ENCODE measurements at regions not wholly inside any gene's neighbourhood (a gene's known extent, or its start where the extent isn't known, plus 50 kb on each side); places are given as distances from the start of the nearest gene placed in this dataset.

DNA sequence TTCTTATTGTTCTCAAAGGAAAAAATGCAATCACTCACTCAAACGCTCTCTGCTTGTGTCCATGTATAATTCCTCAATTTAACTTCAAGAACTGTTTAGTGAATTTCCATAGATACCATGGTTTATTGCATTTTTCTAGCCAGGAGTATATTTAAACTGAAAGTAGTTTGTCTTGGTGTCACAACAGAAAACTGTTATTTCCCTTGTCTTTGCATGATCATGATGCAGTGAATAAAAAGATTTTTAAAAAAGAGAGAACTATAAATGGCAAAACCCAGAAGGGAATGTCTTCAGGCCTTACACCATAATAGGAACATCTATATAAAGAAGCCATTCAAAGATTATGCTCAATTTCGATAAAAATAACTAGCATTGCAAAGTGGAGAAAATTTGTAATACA lies 523.5 kb upstream of the ADGRL4 start:
- Histone ChIP-seq H3K4me3 (ENCODE audit: insufficient read length, low read depth) (no peak overlapping the region), H3K4me1 (ENCODE audit: insufficient read depth, insufficient read length) (no peaks in the 10 kb centered on the region), H3K9ac (ENCODE audit: insufficient read length, low read depth) (no peak overlapping the region), H3K27me3 (ENCODE audit: insufficient read depth, insufficient read length) (no peaks in the 10 kb centered on the region), H3K36me3 (ENCODE audit: insufficient read depth, insufficient read length, low read length) (no peaks in the 10 kb centered on the region), H3K9me3 (ENCODE audit: insufficient read depth, low read length) (no peaks in the 10 kb centered on the region)
- no peak for TF ChIP-seq YY1 (IDR thresholded peaks at IDR 0.05; ENCODE audit: insufficient read depth, insufficient read length)
- no peak for TF ChIP-seq SUZ12 (IDR thresholded peaks at IDR 0.05; ENCODE audit: extremely low read depth, insufficient read depth, insufficient read length)
- no peak for DNase-seq (ENCODE audit: low read depth, low spot score)

DNA sequence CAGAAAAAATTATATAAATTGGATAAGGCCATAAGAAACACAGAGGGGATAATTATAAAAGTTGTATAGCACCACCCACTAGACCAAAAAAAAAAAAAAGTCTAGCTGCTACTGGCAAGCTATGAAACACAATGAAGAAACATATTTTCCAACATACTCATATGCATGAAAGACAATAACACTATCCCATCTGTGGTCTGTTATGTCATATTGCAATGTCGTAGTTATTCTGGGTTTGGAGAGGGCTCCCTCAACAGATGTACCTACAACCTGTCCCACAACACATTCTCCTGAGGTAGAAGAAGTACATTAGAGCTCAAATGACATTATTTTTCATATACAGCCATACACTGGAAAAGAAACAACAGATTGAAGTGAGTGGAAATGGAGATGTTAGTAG lies 517.6 kb upstream of the ADGRL4 start:
- Histone ChIP-seq H3K4me3 (ENCODE audit: insufficient read length, low read depth) (no peak overlapping the region), H3K36me3 (ENCODE audit: insufficient read depth, insufficient read length, low read length) (no peaks in the 10 kb centered on the region), H3K27me3 (ENCODE audit: insufficient read depth, insufficient read length) (no peaks in the 10 kb centered on the region), H3K9me3 (ENCODE audit: insufficient read depth, low read length) (no peaks in the 10 kb centered on the region), H3K4me1 (ENCODE audit: insufficient read depth, insufficient read length) (no peaks in the 10 kb centered on the region), H3K9ac (ENCODE audit: insufficient read length, low read depth) (no peak overlapping the region)
- no peak for DNase-seq (ENCODE audit: low read depth, low spot score)
- TF ChIP-seq SUZ12 (IDR thresholded peaks at IDR 0.05; ENCODE audit: extremely low read depth, insufficient read depth, insufficient read length) = no peak
- TF ChIP-seq YY1 (IDR thresholded peaks at IDR 0.05; ENCODE audit: insufficient read depth, insufficient read length) = no peak
- TF ChIP-seq ZNF274 (IDR thresholded peaks at IDR 0.05; ENCODE audit: low read depth, low read length) = no peak

DNA sequence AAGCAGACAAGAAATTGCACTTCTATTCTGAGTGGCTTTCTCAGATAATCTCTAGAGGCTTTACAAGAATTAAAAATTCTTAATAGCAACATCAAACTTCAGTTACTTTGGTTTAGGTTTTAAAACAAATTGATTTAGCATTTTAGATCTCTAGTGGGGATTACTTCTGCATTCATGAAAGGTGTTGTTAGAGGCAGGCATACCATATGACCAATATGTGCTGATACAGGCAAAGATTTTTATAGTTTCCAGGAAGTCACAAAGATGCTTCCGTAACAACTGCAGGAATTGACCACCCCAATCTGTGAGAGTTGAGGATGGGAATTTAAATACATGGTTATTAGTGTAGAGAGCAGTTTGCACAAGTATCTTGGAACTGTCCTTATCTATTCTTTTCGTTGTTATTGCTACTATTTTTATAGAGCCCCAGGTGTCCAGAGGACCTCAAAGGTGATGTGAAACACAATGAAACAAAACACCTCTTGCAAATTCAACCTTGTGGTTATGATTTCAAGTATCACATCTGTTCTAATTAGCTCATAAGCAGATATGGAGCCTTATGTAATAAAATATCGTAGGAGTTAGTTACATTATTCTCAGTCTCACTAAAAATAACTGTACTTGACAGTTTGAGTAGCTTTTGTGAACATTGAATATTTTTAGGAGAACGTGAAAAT lies 512.7 kb upstream of the ADGRL4 start:
- DNase-seq (ENCODE audit: low read depth, low spot score) = no peak
- no peaks in the 10 kb centered on the region for H3K4me1 ChIP-seq (ENCODE audit: insufficient read depth, insufficient read length)
- no peak overlapping the region for H3K9ac ChIP-seq (ENCODE audit: insufficient read length, low read depth)
- 0 out of 2 replicates have a peak, but pooled peaks cover 4% of the 10 kb centered on the region for H3K9me3 ChIP-seq (ENCODE audit: insufficient read depth, low read length)
- no peaks in the 10 kb centered on the region for H3K36me3 ChIP-seq (ENCODE audit: insufficient read depth, insufficient read length, low read length)
- TF ChIP-seq ZNF274 (IDR thresholded peaks at IDR 0.05; ENCODE audit: low read depth, low read length) (no peak), YY1 (IDR thresholded peaks at IDR 0.05; ENCODE audit: insufficient read depth, insufficient read length) (no peak), SUZ12 (IDR thresholded peaks at IDR 0.05; ENCODE audit: extremely low read depth, insufficient read depth, insufficient read length) (no peak)
- H3K27me3 ChIP-seq (ENCODE audit: insufficient read depth, insufficient read length) = no peaks in the 10 kb centered on the region
- no peak overlapping the region for H3K4me3 ChIP-seq (ENCODE audit: insufficient read length, low read depth)

DNA sequence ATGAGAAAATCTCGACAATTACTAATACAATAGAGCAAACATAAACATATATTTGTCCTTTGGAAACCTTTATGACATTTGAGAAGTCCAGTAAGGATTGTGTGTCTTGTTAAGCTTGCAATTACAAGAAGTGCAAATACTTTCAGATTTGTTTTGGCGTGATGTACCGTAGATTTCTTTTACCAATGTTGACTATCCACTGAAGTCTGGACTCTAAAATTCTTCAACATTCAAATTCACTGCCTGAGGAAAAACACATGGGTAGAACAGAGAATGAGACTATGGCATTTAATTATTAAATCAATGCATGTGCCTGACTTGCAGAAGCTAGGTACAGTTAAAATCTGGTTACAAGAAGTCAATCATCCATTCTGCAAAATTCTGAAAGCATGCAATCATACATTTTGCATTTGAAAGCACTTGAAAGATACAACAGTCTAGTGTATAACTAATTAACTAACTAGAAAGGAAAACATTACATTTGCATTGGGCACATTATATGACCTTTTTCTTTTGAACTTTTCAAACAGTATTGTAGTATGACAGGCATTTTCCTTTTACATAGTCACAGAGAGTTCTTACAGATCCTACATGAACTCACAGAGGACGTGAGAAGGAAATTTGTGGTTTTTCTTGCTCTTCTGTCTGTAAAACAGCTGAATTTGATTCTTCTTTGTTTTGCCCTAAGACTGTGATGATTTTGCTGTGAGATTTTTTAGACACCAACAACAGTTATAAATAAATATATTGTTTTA lies 511.1 kb upstream of the ADGRL4 start:
- H3K36me3 ChIP-seq (ENCODE audit: insufficient read depth, insufficient read length, low read length) = no peaks in the 10 kb centered on the region
- TF ChIP-seq ZNF274 (IDR thresholded peaks at IDR 0.05; ENCODE audit: low read depth, low read length) (no peak), SUZ12 (IDR thresholded peaks at IDR 0.05; ENCODE audit: extremely low read depth, insufficient read depth, insufficient read length) (no peak), YY1 (IDR thresholded peaks at IDR 0.05; ENCODE audit: insufficient read depth, insufficient read length) (no peak)
- no peak for DNase-seq (ENCODE audit: low read depth, low spot score)
- no peak overlapping the region for H3K4me3 ChIP-seq (ENCODE audit: insufficient read length, low read depth)
- H3K9me3 ChIP-seq (ENCODE audit: insufficient read depth, low read length) = 0 out of 2 replicates have a peak, but pooled peaks cover 4% of the 10 kb centered on the region
- no peaks in the 10 kb centered on the region for H3K27me3 ChIP-seq (ENCODE audit: insufficient read depth, insufficient read length)
- no peaks in the 10 kb centered on the region for H3K4me1 ChIP-seq (ENCODE audit: insufficient read depth, insufficient read length)
- H3K9ac ChIP-seq (ENCODE audit: insufficient read length, low read depth) = no peak overlapping the region

DNA sequence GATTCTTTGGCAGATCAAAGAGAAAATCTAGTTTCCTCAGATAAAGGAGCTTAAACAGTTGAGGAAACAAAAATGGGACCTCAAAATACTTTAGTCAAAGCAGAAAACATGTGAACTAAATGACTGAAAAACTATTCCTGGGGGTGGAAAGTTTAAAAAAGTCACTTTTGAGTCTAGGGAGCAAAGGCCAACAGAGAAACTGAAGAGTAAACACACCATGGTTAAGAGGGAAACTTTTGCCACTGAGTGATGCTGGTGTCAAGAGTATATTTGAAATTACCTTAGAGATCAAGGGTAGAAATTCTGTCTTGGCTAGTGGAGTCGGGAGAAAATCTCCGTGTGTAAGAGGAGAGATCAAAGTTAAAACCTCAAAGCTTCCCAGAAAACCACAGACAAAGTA lies 501.2 kb upstream of the ADGRL4 start:
- Histone ChIP-seq H3K4me1 (ENCODE audit: insufficient read depth, insufficient read length) (no peaks in the 10 kb centered on the region), H3K9me3 (ENCODE audit: insufficient read depth, low read length) (no peaks in the 10 kb centered on the region), H3K36me3 (ENCODE audit: insufficient read depth, insufficient read length, low read length) (no peaks in the 10 kb centered on the region), H3K27me3 (ENCODE audit: insufficient read depth, insufficient read length) (no peaks in the 10 kb centered on the region), H3K9ac (ENCODE audit: insufficient read length, low read depth) (no peak overlapping the region), H3K4me3 (ENCODE audit: insufficient read length, low read depth) (no peak overlapping the region)
- no peak for DNase-seq (ENCODE audit: low read depth, low spot score)
- TF ChIP-seq YY1 (IDR thresholded peaks at IDR 0.05; ENCODE audit: insufficient read depth, insufficient read length) = no peak
- no peak for TF ChIP-seq ZNF274 (IDR thresholded peaks at IDR 0.05; ENCODE audit: low read depth, low read length)
- no peak for TF ChIP-seq SUZ12 (IDR thresholded peaks at IDR 0.05; ENCODE audit: extremely low read depth, insufficient read depth, insufficient read length)

DNA sequence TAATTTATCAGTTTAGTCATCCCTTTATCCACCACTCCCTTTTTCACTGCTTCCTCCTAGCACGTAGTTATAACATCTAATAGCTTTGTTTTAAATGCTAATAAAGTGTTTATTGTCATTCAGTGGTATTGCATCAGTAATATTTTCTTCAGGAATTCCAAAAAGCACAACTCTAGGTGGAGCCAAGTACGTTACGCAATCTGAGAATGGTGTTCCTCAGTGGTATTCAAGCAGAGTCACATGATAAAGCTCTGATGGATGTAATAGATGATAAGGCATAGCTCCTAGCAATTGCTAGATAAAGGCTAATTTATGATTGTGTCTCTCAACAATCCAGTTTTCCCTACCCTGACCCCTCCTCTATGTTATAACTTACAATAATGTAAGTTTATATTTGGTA lies 494.6 kb upstream of the ADGRL4 start:
- H3K4me1 ChIP-seq (ENCODE audit: insufficient read depth, insufficient read length) = no peaks in the 10 kb centered on the region
- H3K4me3 ChIP-seq (ENCODE audit: insufficient read length, low read depth) = no peak overlapping the region
- H3K36me3 ChIP-seq (ENCODE audit: insufficient read depth, insufficient read length, low read length) = no peaks in the 10 kb centered on the region
- no peaks in the 10 kb centered on the region for H3K27me3 ChIP-seq (ENCODE audit: insufficient read depth, insufficient read length)
- TF ChIP-seq YY1 (IDR thresholded peaks at IDR 0.05; ENCODE audit: insufficient read depth, insufficient read length) (no peak), ZNF274 (IDR thresholded peaks at IDR 0.05; ENCODE audit: low read depth, low read length) (no peak)
- H3K9me3 ChIP-seq (ENCODE audit: insufficient read depth, low read length) = no peaks in the 10 kb centered on the region
- no peak overlapping the region for H3K9ac ChIP-seq (ENCODE audit: insufficient read length, low read depth)
- no peak for DNase-seq (ENCODE audit: low read depth, low spot score)

DNA sequence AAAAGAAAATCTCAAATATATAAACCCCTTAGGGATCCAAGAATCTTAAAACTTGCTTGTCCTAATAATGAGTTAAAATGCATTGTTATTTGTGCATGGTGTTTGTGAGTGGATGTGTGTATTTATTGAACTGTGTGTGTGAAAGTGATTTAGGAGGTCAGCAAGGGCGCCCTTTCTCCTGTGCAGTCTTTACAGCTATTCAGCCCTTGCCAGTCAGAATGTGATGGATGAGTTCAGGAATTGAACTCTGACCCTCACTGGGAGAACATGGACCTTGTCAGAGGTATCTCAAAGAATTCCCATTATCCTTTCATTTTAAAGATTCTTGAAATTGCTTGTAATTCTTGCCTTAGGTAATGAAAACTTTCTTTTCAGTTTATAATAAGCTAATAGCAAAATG lies 493.0 kb upstream of the ADGRL4 start:
- Histone ChIP-seq H3K4me3 (ENCODE audit: insufficient read length, low read depth) (no peak overlapping the region), H3K9me3 (ENCODE audit: insufficient read depth, low read length) (no peaks in the 10 kb centered on the region), H3K27me3 (ENCODE audit: insufficient read depth, insufficient read length) (no peaks in the 10 kb centered on the region), H3K4me1 (ENCODE audit: insufficient read depth, insufficient read length) (no peaks in the 10 kb centered on the region), H3K36me3 (ENCODE audit: insufficient read depth, insufficient read length, low read length) (no peaks in the 10 kb centered on the region), H3K9ac (ENCODE audit: insufficient read length, low read depth) (no peak overlapping the region)
- TF ChIP-seq SUZ12 (IDR thresholded peaks at IDR 0.05; ENCODE audit: extremely low read depth, insufficient read depth, insufficient read length) (no peak), YY1 (IDR thresholded peaks at IDR 0.05; ENCODE audit: insufficient read depth, insufficient read length) (no peak), ZNF274 (IDR thresholded peaks at IDR 0.05; ENCODE audit: low read depth, low read length) (no peak)
- DNase-seq (ENCODE audit: low read depth, low spot score) = no peak
